SH-SY5Y (cell line): ENCODE measurements at regions not wholly inside any gene's neighbourhood (a gene's known extent, or its start where the extent isn't known, plus 50 kb on each side); places are given as distances from the start of the nearest gene placed in this dataset.

Experiments used
- GATA2 ChIP-seq: IDR thresholded peaks from 2 replicates; pipeline ENCODE4 v1.6.1; 2011; ENCODE audit warnings: mild to moderate bottlenecking, low read depth, low read length
- GATA3 ChIP-seq: IDR thresholded peaks from 2 replicates; pipeline ENCODE4 v1.6.1; 2011; ENCODE audit warnings: low read depth, mild to moderate bottlenecking, low read length, moderate library complexity

GRCh38 chr3:178059836-178060235 lies 476.4 kb upstream of the KCNMB2 start:
- no peak for TF ChIP-seq GATA3
- no peak for TF ChIP-seq GATA2
